ENCODE measurements at regions not wholly inside any gene's neighbourhood (a gene's known extent, or its start where the extent isn't known, plus 50 kb on each side); places are given as distances from the start of the nearest gene placed in this dataset.

DNA sequence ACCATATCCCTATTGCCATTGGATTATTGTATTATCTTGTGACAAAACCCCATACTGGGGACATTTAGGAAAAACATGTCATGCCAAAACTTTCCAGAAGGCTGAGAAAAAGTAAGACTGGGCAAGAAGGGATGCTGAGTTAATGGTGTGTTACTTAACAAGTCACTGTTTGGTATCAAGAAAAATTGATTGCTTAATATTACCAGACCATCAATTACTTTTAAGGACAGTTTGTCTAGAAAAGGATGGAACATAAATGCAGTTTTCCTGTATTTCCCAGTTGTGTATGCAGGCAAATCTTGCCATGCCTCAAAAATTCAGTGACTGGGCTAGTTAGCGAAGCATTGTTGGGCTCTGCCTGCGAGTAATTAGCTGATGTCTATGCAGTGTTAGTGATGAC lies 705.6 kb upstream of the MIR17HG start:
- no peak for TF ChIP-seq EZH2 (IDR thresholded peaks at IDR 0.05; ENCODE audit: low read depth)
- TF ChIP-seq, protein P1, sequence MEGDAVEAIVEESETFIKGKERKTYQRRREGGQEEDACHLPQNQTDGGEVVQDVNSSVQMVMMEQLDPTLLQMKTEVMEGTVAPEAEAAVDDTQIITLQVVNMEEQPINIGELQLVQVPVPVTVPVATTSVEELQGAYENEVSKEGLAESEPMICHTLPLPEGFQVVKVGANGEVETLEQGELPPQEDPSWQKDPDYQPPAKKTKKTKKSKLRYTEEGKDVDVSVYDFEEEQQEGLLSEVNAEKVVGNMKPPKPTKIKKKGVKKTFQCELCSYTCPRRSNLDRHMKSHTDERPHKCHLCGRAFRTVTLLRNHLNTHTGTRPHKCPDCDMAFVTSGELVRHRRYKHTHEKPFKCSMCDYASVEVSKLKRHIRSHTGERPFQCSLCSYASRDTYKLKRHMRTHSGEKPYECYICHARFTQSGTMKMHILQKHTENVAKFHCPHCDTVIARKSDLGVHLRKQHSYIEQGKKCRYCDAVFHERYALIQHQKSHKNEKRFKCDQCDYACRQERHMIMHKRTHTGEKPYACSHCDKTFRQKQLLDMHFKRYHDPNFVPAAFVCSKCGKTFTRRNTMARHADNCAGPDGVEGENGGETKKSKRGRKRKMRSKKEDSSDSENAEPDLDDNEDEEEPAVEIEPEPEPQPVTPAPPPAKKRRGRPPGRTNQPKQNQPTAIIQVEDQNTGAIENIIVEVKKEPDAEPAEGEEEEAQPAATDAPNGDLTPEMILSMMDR (conservative IDR thresholded peaks at IDR 0.05): no peak
